Esophagus muscularis mucosa (tissue), 4 donors: ENCODE measurements at regions not wholly inside any gene's neighbourhood (a gene's known extent, or its start where the extent isn't known, plus 50 kb on each side); places are given as distances from the start of the nearest gene placed in this dataset.

Source experiments
- EP300 ChIP-seq: sonication (generic); formaldehyde crosslinking; IDR thresholded peaks from one replicate; pipeline ENCODE4 v1.6.1; 2017; ENCODE audit warnings: antibody characterized with exemption
- POLR2A ChIP-seq: fragments of 450-650 bp; IDR thresholded peaks from one replicate; pipeline ENCODE4 v1.6.1; 2017; ENCODE audit warnings: antibody characterized with exemption, moderate library complexity, mild to moderate bottlenecking, low read depth
- POLR2AphosphoS5 ChIP-seq, 2 donors: sonication (generic); formaldehyde crosslinking; IDR thresholded peaks; one replicate each; pipeline ENCODE4 v1.6.1; 2017; ENCODE audit warnings: antibody characterized with exemption in 2 of 2
- TF ChIP-seq, protein P1 (sequence below), 3 experiments: fragments of 200-600 bp in 2 of 3; fragments of 450-650 bp in 1 of 3; sonication (generic) in 2 of 3; IDR thresholded peaks; one replicate each; pipeline ENCODE4 v1.5.1; 2017 to 2019; ENCODE audit warnings: antibody characterized with exemption in 3 of 3, mild to moderate bottlenecking in 2 of 3, moderate library complexity in 1 of 3

GRCh38 chr1:90387805-90388204, 329.3 kb downstream of the BARHL2 start:
- no peak for TF ChIP-seq EP300
- TF ChIP-seq POLR2A: no peak
- TF ChIP-seq, protein P1, sequence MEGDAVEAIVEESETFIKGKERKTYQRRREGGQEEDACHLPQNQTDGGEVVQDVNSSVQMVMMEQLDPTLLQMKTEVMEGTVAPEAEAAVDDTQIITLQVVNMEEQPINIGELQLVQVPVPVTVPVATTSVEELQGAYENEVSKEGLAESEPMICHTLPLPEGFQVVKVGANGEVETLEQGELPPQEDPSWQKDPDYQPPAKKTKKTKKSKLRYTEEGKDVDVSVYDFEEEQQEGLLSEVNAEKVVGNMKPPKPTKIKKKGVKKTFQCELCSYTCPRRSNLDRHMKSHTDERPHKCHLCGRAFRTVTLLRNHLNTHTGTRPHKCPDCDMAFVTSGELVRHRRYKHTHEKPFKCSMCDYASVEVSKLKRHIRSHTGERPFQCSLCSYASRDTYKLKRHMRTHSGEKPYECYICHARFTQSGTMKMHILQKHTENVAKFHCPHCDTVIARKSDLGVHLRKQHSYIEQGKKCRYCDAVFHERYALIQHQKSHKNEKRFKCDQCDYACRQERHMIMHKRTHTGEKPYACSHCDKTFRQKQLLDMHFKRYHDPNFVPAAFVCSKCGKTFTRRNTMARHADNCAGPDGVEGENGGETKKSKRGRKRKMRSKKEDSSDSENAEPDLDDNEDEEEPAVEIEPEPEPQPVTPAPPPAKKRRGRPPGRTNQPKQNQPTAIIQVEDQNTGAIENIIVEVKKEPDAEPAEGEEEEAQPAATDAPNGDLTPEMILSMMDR (IDR thresholded peaks at IDR 0.05): no peak
- no peak for TF ChIP-seq POLR2AphosphoS5 (IDR thresholded peaks at IDR 0.05)
